NB4 (cell line): ENCODE measurements at regions not wholly inside any gene's neighbourhood (a gene's known extent, or its start where the extent isn't known, plus 50 kb on each side); places are given as distances from the start of the nearest gene placed in this dataset.

Experiments used
- CTCF ChIP-seq: IDR thresholded peaks from one replicate; pipeline ENCODE4 v1.5.1; 2012; ENCODE audit warnings: low read depth, low read length
- MAX ChIP-seq: IDR thresholded peaks from 2 replicates; pipeline ENCODE4 v1.6.1; 2011; ENCODE audit warnings: low read depth, low read length
- POLR2A ChIP-seq: IDR thresholded peaks from 2 replicates; pipeline ENCODE4 v1.6.1; 2011; ENCODE audit warnings: mild to moderate bottlenecking; ENCODE audit not compliant: insufficient read length; ENCODE audit errors: extremely low read depth

- TF ChIP-seq CTCF (peak; percentile 19), POLR2A (no peak), MAX (no peak)
Observed at GRCh38 chr10:63887023-63887589, 365.9 kb downstream of the REEP3 start.
